ENCODE measurements at regions not wholly inside any gene's neighbourhood (a gene's known extent, or its start where the extent isn't known, plus 50 kb on each side); places are given as distances from the start of the nearest gene placed in this dataset.

- WGBS, 3 donors: 39 to 44% (median 41%) methylated on average over 13 of the region's 13 CpGs
- H3K4me3 ChIP-seq: no peak overlapping the region
- peaks cover 4% of the 10 kb centered on the region for H3K9me3 ChIP-seq
- DNase-seq (no peak), ATAC-seq (no peak)
- no peaks in the 10 kb centered on the region for H3K27me3 ChIP-seq (ENCODE audit: insufficient read depth in 3 of 3, low read length in 2 of 3)
- intact Hi-C loops (cut with DNase I): no loop called here
- no peaks in the 10 kb centered on the region for H3K36me3 ChIP-seq (ENCODE audit: insufficient read depth in 1 of 2, low read depth in 1 of 2)
- H3K27ac ChIP-seq: no peak overlapping the region
- TF ChIP-seq, protein P1, sequence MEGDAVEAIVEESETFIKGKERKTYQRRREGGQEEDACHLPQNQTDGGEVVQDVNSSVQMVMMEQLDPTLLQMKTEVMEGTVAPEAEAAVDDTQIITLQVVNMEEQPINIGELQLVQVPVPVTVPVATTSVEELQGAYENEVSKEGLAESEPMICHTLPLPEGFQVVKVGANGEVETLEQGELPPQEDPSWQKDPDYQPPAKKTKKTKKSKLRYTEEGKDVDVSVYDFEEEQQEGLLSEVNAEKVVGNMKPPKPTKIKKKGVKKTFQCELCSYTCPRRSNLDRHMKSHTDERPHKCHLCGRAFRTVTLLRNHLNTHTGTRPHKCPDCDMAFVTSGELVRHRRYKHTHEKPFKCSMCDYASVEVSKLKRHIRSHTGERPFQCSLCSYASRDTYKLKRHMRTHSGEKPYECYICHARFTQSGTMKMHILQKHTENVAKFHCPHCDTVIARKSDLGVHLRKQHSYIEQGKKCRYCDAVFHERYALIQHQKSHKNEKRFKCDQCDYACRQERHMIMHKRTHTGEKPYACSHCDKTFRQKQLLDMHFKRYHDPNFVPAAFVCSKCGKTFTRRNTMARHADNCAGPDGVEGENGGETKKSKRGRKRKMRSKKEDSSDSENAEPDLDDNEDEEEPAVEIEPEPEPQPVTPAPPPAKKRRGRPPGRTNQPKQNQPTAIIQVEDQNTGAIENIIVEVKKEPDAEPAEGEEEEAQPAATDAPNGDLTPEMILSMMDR (IDR thresholded peaks at IDR 0.05): no peak
- no peaks in the 10 kb centered on the region for H3K4me1 ChIP-seq
Measured at GRCh38 chr10:129322933-129323820, 143.9 kb upstream of the MGMT start.

GRCh38 chr10:129323879-129324278, 143.2 kb upstream of the MGMT start:
- TF ChIP-seq, protein P1 (IDR thresholded peaks at IDR 0.05): no peak

GRCh38 chr10:129325893-129326292, 141.1 kb upstream of the MGMT start:
- H3K27me3 ChIP-seq (ENCODE audit: insufficient read depth in 3 of 3, low read length in 2 of 3): no peaks in the 10 kb centered on the region
- no peak overlapping the region for H3K27ac ChIP-seq
- no peaks in the 10 kb centered on the region for H3K9me3 ChIP-seq
- H3K36me3 ChIP-seq (ENCODE audit: insufficient read depth in 1 of 2, low read depth in 1 of 2): no peaks in the 10 kb centered on the region
- DNase-seq (no peak), ATAC-seq (no peak)
- WGBS, 3 donors: 89 to 94% (median 92%) methylated on average over 2 of the region's 2 CpGs
- H3K4me3 ChIP-seq: no peak overlapping the region
- TF ChIP-seq, protein P1 (IDR thresholded peaks at IDR 0.05): no peak
- intact Hi-C loops (cut with DNase I): no loop called here
- H3K4me1 ChIP-seq: no peaks in the 10 kb centered on the region

More at GRCh38 chr10:129323879-129324278, 143.2 kb upstream of the MGMT start:
- no peaks in the 10 kb centered on the region for H3K27me3 ChIP-seq (ENCODE audit: insufficient read depth in 3 of 3, low read length in 2 of 3)
- H3K27ac ChIP-seq: no peak overlapping the region
- H3K36me3 ChIP-seq (ENCODE audit: insufficient read depth in 1 of 2, low read depth in 1 of 2): no peaks in the 10 kb centered on the region
- intact Hi-C loops (cut with DNase I): no loop called here
- peaks cover 4% of the 10 kb centered on the region for H3K9me3 ChIP-seq
- H3K4me1 ChIP-seq: no peaks in the 10 kb centered on the region
- DNase-seq: no peak
- ATAC-seq: no peak
- no peak overlapping the region for H3K4me3 ChIP-seq
- whole genome bisulfite sequencing, 3 donors: 42 to 51% (median 45%) methylated on average over 4 of the region's 4 CpGs

DNA sequence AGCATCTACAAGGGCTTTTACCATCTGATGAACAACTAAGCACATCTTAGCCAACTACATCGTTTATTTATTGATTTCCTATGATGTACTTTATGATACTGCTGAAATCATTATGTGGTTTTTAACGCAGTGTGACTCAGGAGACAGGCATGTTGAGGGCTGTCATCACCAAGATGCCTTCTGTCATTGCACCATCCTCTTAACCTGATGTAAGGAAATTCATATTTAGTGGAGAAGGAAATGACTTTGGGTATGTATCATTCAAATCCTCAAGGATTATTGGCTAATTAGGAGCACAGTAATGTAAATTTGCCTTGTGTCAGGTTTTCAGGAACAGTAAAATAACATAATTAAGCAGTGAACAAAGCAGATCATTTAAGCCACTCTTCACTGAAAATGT, 138.5 kb upstream of the MGMT start:
- H3K9me3 ChIP-seq: no peaks in the 10 kb centered on the region
- no peaks in the 10 kb centered on the region for H3K36me3 ChIP-seq (ENCODE audit: insufficient read depth in 1 of 2, low read depth in 1 of 2)
- TF ChIP-seq, protein P1 (IDR thresholded peaks at IDR 0.05): no peak
- 75 to 81% (median 79%) methylated on average over 2 of the region's 2 CpGs for WGBS, 3 donors
- no peak overlapping the region for H3K4me3 ChIP-seq
- intact Hi-C loops (cut with DNase I): no loop called here
- DNase-seq (no peak), ATAC-seq (no peak)
- H3K27ac ChIP-seq: no peak overlapping the region
- peaks cover 0 to 6% (median 0%) of the 10 kb centered on the region in 3 donors for H3K27me3 ChIP-seq (ENCODE audit: insufficient read depth in 3 of 3, low read length in 2 of 3)
- H3K4me1 ChIP-seq: no peaks in the 10 kb centered on the region
